GM12878 (cell line): ENCODE measurements at regions not wholly inside any gene's neighbourhood (a gene's known extent, or its start where the extent isn't known, plus 50 kb on each side); places are given as distances from the start of the nearest gene placed in this dataset.

Experiments used
- ATAC-seq: fragments of 200-7000 bp; cut with Tn5 transposase; 3 replicates; pipeline ENCODE4 v1.9.1; 2020; ENCODE audit warnings: mild to moderate bottlenecking, moderate library complexity
- BruUV-seq: library from RNA; stranded (reverse); fragments of 400-500 nt; replicated peaks from 2 replicates; lab custom pipeline; 2021; lab: Mats Ljungman, UMichigan
- CTCF ChIA-PET: fragments of 300-600 bp; sonication (Branson Sonifier 250); formaldehyde crosslinking; extraction: SDS; loops from one replicate; lab custom pipeline; 2021; ENCODE audit warnings: inconsistent platforms; lab: Yijun Ruan, JAX
- POLR2A ChIA-PET: fragments of 350-600 bp; formaldehyde crosslinking; extraction: SDS; loops from one replicate; lab custom pipeline; 2021; ENCODE audit warnings: inconsistent platforms; lab: Charles Lee
- RAD21 ChIA-PET: fragments of 300-600 bp; sonication (Branson Sonifier 250); formaldehyde crosslinking; loops from one replicate; lab custom pipeline; 2023; ENCODE audit warnings: antibody characterized with exemption; ENCODE audit not compliant: unreplicated experiment; lab: Charles Lee
- SMC1A ChIA-PET: fragments of 300-600 bp; sonication (Branson Sonifier 250); formaldehyde crosslinking; loops from one replicate; lab custom pipeline; 2023; ENCODE audit not compliant: unreplicated experiment, uncharacterized antibody; lab: Charles Lee
- DNase-seq: peaks from one replicate; pipeline ENCODE4 v3.0.0-alpha.2; 2011; ENCODE audit warnings: low read depth, low spot score
- FAIRE-seq: peaks from 3 replicates; lab custom pipeline; 2011; peaks lifted over from hg19 to GRCh38; lab: Jason Lieb, UNC
- H2AFZ ChIP-seq: 2 replicates; pipeline ENCODE4 v1.6.0; 2011; ENCODE audit warnings: low read depth, low read length, control low read depth; ENCODE audit not compliant: control insufficient read depth
- H3K27ac ChIP-seq: 2 replicates; pipeline ENCODE4 v1.5.1; 2011; ENCODE audit warnings: control low read depth; ENCODE audit not compliant: control insufficient read depth, insufficient read depth
- H3K27me3 ChIP-seq, 2 experiments: replicated peaks in 1 of 2; 2 replicates each; pipeline versions ENCODE4 v1.6.0 to v1.6.1; 2011; ENCODE audit warnings: low read length in 1 of 2; ENCODE audit not compliant: control insufficient read depth in 2 of 2, insufficient read depth in 2 of 2
- H3K36me3 ChIP-seq, 2 experiments: 2 replicates each; pipeline ENCODE4 v1.5.1; 2011; ENCODE audit warnings: low read length in 1 of 2; ENCODE audit not compliant: control insufficient read depth in 2 of 2, insufficient read depth in 2 of 2
- H3K4me1 ChIP-seq: 2 replicates; pipeline ENCODE4 v1.6.1; 2011; ENCODE audit warnings: mild to moderate bottlenecking, low read length, moderate library complexity, mixed read lengths; ENCODE audit not compliant: control insufficient read depth, insufficient read depth
- H3K4me2 ChIP-seq: 2 replicates; pipeline ENCODE4 v1.6.0; 2011; ENCODE audit warnings: control low read depth; ENCODE audit not compliant: control insufficient read depth, insufficient read depth
- H3K4me3 ChIP-seq: fragments of 200-600 bp; sonication (generic); 2 replicates; pipeline ENCODE4 v1.5.1; 2016
- H3K79me2 ChIP-seq: 2 replicates; pipeline ENCODE4 v1.6.0; 2011; ENCODE audit warnings: low read length; ENCODE audit not compliant: control insufficient read depth, insufficient read depth
- H3K9ac ChIP-seq: 2 replicates; pipeline ENCODE4 v1.8.0; 2011; ENCODE audit warnings: low read length, control low read depth, mixed read lengths; ENCODE audit not compliant: control insufficient read depth, insufficient read depth
- H3K9me3 ChIP-seq: replicated peaks from 3 replicates; pipeline ENCODE4 v1.5.1; 2011; ENCODE audit warnings: mild to moderate bottlenecking, low read length; ENCODE audit not compliant: control insufficient read depth, insufficient read depth
- H4K20me1 ChIP-seq: 2 replicates; pipeline ENCODE4 v1.6.0; 2011; ENCODE audit not compliant: control insufficient read depth, insufficient read depth
- BMI1 ChIP-seq: fragments of 450-650 bp; IDR thresholded peaks from 2 replicates; pipeline ENCODE4 v1.6.1; 2016; ENCODE audit warnings: mild to moderate bottlenecking, moderate library complexity, borderline replicate concordance
- CBFB ChIP-seq: IDR thresholded peaks from 2 replicates; pipeline ENCODE4 v1.6.1; 2016; ENCODE audit warnings: antibody characterized with exemption, low read depth
- CBX5 ChIP-seq: sonication (generic); IDR thresholded peaks from 2 replicates; pipeline ENCODE4 v1.6.1; 2016; ENCODE audit warnings: low read depth, moderate library complexity, mild to moderate bottlenecking, inconsistent platforms
- DPF2 ChIP-seq: fragments of 450-650 bp; IDR thresholded peaks from 2 replicates; pipeline ENCODE4 v1.6.1; 2017; ENCODE audit warnings: mild to moderate bottlenecking
- MXI1 ChIP-seq: fragments of 150-350 bp; IDR thresholded peaks from 2 replicates; pipeline ENCODE4 v1.6.1; 2011; ENCODE audit warnings: low read depth, mild to moderate bottlenecking, inconsistent platforms, low read length, improper control_type of control experiment
- NFXL1 ChIP-seq: fragments of 450-650 bp; IDR thresholded peaks from 2 replicates; pipeline ENCODE4 v1.6.1; 2017; ENCODE audit warnings: antibody characterized with exemption, mild to moderate bottlenecking, borderline replicate concordance
- NFYA ChIP-seq: IDR thresholded peaks from 2 replicates; pipeline ENCODE4 v1.6.1; 2011; ENCODE audit warnings: low read depth, mild to moderate bottlenecking, low read length, improper control_type of control experiment, borderline replicate concordance
- NR2F1 ChIP-seq: fragments of 450-650 bp; conservative IDR thresholded peaks from 2 replicates; pipeline ENCODE4 v1.6.1; 2017; ENCODE audit warnings: mild to moderate bottlenecking
- POLR2AphosphoS5 ChIP-seq: IDR thresholded peaks from 2 replicates; pipeline ENCODE4 v1.6.1; 2011; ENCODE audit warnings: mild to moderate bottlenecking, low read length, inconsistent platforms
- RAD51 ChIP-seq: fragments of 450-650 bp; IDR thresholded peaks from 2 replicates; pipeline ENCODE4 v1.6.1; 2016; ENCODE audit warnings: moderate library complexity, mild to moderate bottlenecking, inconsistent platforms
- RB1 ChIP-seq: fragments of 450-650 bp; formaldehyde crosslinking; IDR thresholded peaks from 2 replicates; pipeline ENCODE4 v1.6.1; 2017; ENCODE audit warnings: mild to moderate bottlenecking, borderline replicate concordance
- RELA ChIP-seq: fragments of 450-650 bp; IDR thresholded peaks from 2 replicates; pipeline ENCODE4 v1.8.0; 2014; ENCODE audit warnings: borderline replicate concordance; ENCODE audit not compliant: partially characterized antibody
- SMAD1 ChIP-seq: fragments of 450-650 bp; IDR thresholded peaks from 2 replicates; pipeline ENCODE4 v1.6.1; 2018; ENCODE audit warnings: mild to moderate bottlenecking, low read depth; ENCODE audit not compliant: partially characterized antibody
- SP1 ChIP-seq: IDR thresholded peaks from one replicate; pipeline ENCODE4 v1.6.1; 2011; ENCODE audit warnings: low read depth, low read length
- TCF12 ChIP-seq: IDR thresholded peaks from 2 replicates; pipeline ENCODE4 v1.6.1; 2011; ENCODE audit warnings: low read depth, mild to moderate bottlenecking, low read length
- ZBED1 ChIP-seq: IDR thresholded peaks from 2 replicates; pipeline ENCODE4 v1.6.1; 2016; ENCODE audit warnings: borderline replicate concordance
- ZNF207 ChIP-seq: fragments of 450-650 bp; IDR thresholded peaks from 2 replicates; pipeline ENCODE4 v1.6.1; 2014; ENCODE audit warnings: antibody characterized with exemption, mild to moderate bottlenecking, borderline replicate concordance
- ZZZ3 ChIP-seq: IDR thresholded peaks from 2 replicates; pipeline ENCODE4 v1.6.1; 2011; ENCODE audit warnings: low read depth; ENCODE audit not compliant: control insufficient read depth, insufficient read length
- WGBS: methylation state at CpG from one replicate; pipeline ENCODE4 v1.1.6; 2016; ENCODE audit warnings: low lambda C conversion rate; ENCODE audit not compliant: insufficient replicate concordance, insufficient coverage; ENCODE audit errors: missing lambda C conversion rate; 5-methylcytosine and 5-hydroxymethylcytosine counted together
- in situ Hi-C: fragments of 300-500 bp; cut with MboI; formaldehyde crosslinking; loops from 9 replicates; pipeline ENCODE4 v1.14.3; 2018; ENCODE audit warnings: mixed read lengths
- intact Hi-C: fragments of 100-400 bp; cut with micrococcal nuclease; formaldehyde crosslinking; loops from one replicate; pipeline ENCODE4 v1.14.2; 2022; ENCODE audit not compliant: unreplicated experiment
- TF ChIP-seq, protein P1 (sequence below): fragments of 450-650 bp; IDR thresholded peaks from 2 replicates; pipeline ENCODE4 v1.6.1; 2018; ENCODE audit warnings: mild to moderate bottlenecking, low read depth, moderate library complexity; ENCODE audit not compliant: partially characterized antibody
- TF ChIP-seq, protein P2 (sequence below): IDR thresholded peaks from 2 replicates; pipeline ENCODE4 v1.6.1; 2012; ENCODE audit warnings: low read depth, low read length, improper control_type of control experiment
- TF ChIP-seq, protein P3 (sequence below): fragments of 450-650 bp; IDR thresholded peaks from 2 replicates; pipeline ENCODE4 v1.6.1; 2016; ENCODE audit warnings: mild to moderate bottlenecking

DNA sequence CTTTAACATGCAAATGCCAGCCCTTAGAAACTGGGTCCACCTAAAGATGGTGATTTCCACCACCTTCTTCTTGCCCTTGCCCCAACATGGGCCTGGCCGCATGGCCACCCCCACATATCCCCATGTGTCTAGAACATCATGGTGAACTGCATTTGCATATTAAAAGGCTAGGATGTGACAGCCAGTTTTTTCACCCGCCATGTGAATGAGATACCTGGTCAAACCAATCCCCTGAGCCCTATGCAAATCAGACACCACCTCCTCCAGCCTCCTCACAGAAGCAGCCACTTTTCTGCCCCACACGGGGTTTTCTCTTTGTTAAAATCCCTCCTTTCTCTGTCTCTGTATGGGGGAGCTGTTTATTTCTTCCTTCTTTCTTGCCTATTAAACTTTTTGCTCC, 1322.5 kb downstream of the FSCB start (continued):
- no peak for TF ChIP-seq CBFB
- TF ChIP-seq RELA: no peak
- no peak for TF ChIP-seq DPF2
- TF ChIP-seq MXI1: no peak
- TF ChIP-seq NR2F1: no peak
- TF ChIP-seq, protein P1, sequence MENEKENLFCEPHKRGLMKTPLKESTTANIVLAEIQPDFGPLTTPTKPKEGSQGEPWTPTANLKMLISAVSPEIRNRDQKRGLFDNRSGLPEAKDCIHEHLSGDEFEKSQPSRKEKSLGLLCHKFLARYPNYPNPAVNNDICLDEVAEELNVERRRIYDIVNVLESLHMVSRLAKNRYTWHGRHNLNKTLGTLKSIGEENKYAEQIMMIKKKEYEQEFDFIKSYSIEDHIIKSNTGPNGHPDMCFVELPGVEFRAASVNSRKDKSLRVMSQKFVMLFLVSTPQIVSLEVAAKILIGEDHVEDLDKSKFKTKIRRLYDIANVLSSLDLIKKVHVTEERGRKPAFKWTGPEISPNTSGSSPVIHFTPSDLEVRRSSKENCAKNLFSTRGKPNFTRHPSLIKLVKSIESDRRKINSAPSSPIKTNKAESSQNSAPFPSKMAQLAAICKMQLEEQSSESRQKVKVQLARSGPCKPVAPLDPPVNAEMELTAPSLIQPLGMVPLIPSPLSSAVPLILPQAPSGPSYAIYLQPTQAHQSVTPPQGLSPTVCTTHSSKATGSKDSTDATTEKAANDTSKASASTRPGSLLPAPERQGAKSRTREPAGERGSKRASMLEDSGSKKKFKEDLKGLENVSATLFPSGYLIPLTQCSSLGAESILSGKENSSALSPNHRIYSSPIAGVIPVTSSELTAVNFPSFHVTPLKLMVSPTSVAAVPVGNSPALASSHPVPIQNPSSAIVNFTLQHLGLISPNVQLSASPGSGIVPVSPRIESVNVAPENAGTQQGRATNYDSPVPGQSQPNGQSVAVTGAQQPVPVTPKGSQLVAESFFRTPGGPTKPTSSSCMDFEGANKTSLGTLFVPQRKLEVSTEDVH: no peak

DNA sequence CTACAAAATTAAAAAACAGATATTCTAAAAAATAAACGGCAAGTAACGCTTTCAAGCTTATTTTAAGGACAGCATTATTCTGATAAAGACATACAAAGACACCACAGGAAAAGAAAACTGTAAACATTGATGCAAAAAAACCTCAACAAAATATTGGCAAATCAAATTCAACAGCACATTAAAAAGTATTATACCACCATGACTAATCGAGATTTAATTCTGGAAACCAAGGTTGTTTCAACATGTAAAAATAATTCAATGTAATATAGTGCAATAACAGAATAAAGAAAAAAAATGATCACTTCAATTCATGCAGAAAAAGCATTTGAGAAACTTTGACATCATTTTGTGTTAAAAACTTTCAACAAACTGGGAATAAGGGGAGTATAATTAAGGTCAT, 1323.2 kb downstream of the FSCB start:
- no peak overlapping the region for H3K4me3 ChIP-seq
- RAD21 ChIA-PET: no interaction called here
- H3K27me3 ChIP-seq: no peaks in the 10 kb centered on the region
- H3K9ac ChIP-seq: no peak overlapping the region
- no peak for FAIRE-seq
- H4K20me1 ChIP-seq: no peaks in the 10 kb centered on the region
- BruUV-seq: no TSS peak
- DNase-seq: no peak
- H3K4me2 ChIP-seq: no peak overlapping the region
- SMC1A ChIA-PET: interaction anchor here (1.3 kb wide), 1 partner anchor 10 kb away, joined by 4 read pairs; no protein-coding TSS in a partner anchor
- no peak overlapping the region for H2AFZ ChIP-seq
- no peak for ATAC-seq
- no peaks in the 10 kb centered on the region for H3K4me1 ChIP-seq
- no peaks in the 10 kb centered on the region; the same call in 2 of the 3 replicates for H3K9me3 ChIP-seq
- no peak overlapping the region for H3K27ac ChIP-seq
- POLR2A ChIA-PET: no interaction called here
- CTCF ChIA-PET: no interaction called here
- H3K36me3 ChIP-seq: no peaks in the 10 kb centered on the region
- in situ Hi-C loops: no loop called here
- H3K79me2 ChIP-seq: no peaks in the 10 kb centered on the region
- 34% methylated on average over 3 of the region's 3 CpGs for WGBS
- intact Hi-C loops: no loop called here
- TF ChIP-seq NFYA (no peak), NR2F1 (no peak), SP1 (no peak), RAD51 (no peak), SMAD1 (no peak), POLR2AphosphoS5 (no peak), NFXL1 (no peak), BMI1 (no peak), ZNF207 (no peak), ZZZ3 (no peak), RB1 (no peak), ZBED1 (no peak), TCF12 (no peak), CBX5 (no peak)
- TF ChIP-seq, protein P2, sequence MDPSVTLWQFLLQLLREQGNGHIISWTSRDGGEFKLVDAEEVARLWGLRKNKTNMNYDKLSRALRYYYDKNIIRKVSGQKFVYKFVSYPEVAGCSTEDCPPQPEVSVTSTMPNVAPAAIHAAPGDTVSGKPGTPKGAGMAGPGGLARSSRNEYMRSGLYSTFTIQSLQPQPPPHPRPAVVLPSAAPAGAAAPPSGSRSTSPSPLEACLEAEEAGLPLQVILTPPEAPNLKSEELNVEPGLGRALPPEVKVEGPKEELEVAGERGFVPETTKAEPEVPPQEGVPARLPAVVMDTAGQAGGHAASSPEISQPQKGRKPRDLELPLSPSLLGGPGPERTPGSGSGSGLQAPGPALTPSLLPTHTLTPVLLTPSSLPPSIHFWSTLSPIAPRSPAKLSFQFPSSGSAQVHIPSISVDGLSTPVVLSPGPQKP: no peak
- TF ChIP-seq, protein P3, sequence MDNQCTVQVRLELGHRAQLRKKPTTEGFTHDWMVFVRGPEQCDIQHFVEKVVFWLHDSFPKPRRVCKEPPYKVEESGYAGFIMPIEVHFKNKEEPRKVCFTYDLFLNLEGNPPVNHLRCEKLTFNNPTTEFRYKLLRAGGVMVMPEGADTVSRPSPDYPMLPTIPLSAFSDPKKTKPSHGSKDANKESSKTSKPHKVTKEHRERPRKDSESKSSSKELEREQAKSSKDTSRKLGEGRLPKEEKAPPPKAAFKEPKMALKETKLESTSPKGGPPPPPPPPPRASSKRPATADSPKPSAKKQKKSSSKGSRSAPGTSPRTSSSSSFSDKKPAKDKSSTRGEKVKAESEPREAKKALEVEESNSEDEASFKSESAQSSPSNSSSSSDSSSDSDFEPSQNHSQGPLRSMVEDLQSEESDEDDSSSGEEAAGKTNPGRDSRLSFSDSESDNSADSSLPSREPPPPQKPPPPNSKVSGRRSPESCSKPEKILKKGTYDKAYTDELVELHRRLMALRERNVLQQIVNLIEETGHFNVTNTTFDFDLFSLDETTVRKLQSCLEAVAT: no peak
